ENCODE measurements at regions not wholly inside any gene's neighbourhood (a gene's known extent, or its start where the extent isn't known, plus 50 kb on each side); places are given as distances from the start of the nearest gene placed in this dataset.
"Not testable (repeated sequence)": the region's sequence is repeated elsewhere in the genome, so short reads cannot be mapped to it uniquely, and the experiment has no call there.

DNA sequence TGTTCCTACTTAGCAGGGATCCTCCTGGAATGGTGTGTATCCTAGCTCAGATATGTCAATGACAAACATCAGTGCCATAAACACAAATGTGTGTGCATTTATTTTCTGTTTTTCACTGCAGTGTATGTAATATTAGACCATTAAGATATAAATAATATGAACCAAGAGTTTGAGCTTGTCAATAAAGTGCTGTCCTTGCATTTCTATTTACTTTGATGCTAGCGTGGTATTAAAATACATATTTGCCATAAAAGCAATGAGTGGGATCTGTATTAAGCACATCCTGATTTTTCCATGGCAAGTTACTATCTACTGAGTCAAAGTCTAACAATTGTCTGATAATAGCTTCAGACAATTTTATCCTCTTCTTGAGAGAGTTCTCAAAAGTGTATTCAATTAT is 157.6 kb downstream of the DIRAS2 start:
- no peak for TF ChIP-seq CTCF (IDR thresholded peaks at IDR 0.05)
- Histone ChIP-seq H3K27me3 (no peaks in the 10 kb centered on the region), H3K36me3 (no peaks in the 10 kb centered on the region), H3K4me1 (no peaks in the 10 kb centered on the region), H3K4me3 (no peak overlapping the region), H3K9me3 (no peaks in the 10 kb centered on the region), H3K27ac (no peak overlapping the region)
- intact Hi-C loops (cut with DNase I) = no loop called here
- DNase-seq (ENCODE audit: low spot score in 2 of 2) = no peak

DNA sequence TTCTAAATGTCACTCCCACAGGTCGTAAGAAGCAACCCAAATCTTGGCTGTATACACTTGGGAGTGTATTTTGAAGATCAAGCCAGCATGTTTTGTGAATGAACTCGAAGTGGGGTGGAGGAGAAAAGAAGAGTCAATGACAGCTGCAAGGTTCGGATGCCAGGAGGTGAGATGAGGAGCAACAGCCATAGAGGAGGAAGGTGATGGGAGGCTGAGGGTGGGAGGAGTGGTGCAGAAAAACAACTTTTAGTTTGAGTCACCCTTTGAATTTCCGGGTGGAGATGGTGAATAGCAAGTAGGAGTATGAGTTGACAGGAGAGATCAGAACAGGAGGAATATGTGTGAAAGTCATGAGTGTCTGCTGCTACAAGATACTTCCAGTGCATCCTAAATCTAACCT is 153.6 kb downstream of the DIRAS2 start:
- no peaks in the 10 kb centered on the region for H3K4me1 ChIP-seq
- intact Hi-C loops (cut with DNase I) = no loop called here
- DNase-seq (ENCODE audit: low spot score in 2 of 2) = no peak
- H3K27me3 ChIP-seq = no peaks in the 10 kb centered on the region
- H3K4me3 ChIP-seq = no peak overlapping the region
- H3K36me3 ChIP-seq = no peaks in the 10 kb centered on the region
- no peak for TF ChIP-seq CTCF (IDR thresholded peaks at IDR 0.05)
- H3K27ac ChIP-seq = no peak overlapping the region
- H3K9me3 ChIP-seq = no peaks in the 10 kb centered on the region

- no peak for TF ChIP-seq CTCF (IDR thresholded peaks at IDR 0.05)
- Histone ChIP-seq H3K4me3 (no peak overlapping the region), H3K27me3 (no peaks in the 10 kb centered on the region), H3K4me1 (no peaks in the 10 kb centered on the region), H3K27ac (no peak overlapping the region), H3K9me3 (no peaks in the 10 kb centered on the region), H3K36me3 (no peaks in the 10 kb centered on the region)
- DNase-seq (ENCODE audit: low spot score in 2 of 2) = no peak
- intact Hi-C loops (cut with DNase I) = no loop called here
Observed at GRCh38 chr9:90499761-90500160, 142.9 kb downstream of the DIRAS2 start.

GRCh38 chr9:90502134-90502533 is 140.5 kb downstream of the DIRAS2 start:
- DNase-seq (ENCODE audit: low spot score in 2 of 2) = no peak
- Histone ChIP-seq H3K4me1 (no peaks in the 10 kb centered on the region), H3K9me3 (no peaks in the 10 kb centered on the region), H3K36me3 (no peaks in the 10 kb centered on the region), H3K4me3 (no peak overlapping the region), H3K27me3 (no peaks in the 10 kb centered on the region), H3K27ac (no peak overlapping the region)
- no peak for TF ChIP-seq CTCF (IDR thresholded peaks at IDR 0.05)
- intact Hi-C loops (cut with DNase I) = no loop called here

GRCh38 chr9:90504486-90504885 is 138.1 kb downstream of the DIRAS2 start:
- H3K4me3 ChIP-seq = no peak overlapping the region
- H3K27me3 ChIP-seq = no peaks in the 10 kb centered on the region
- H3K9me3 ChIP-seq = no peaks in the 10 kb centered on the region
- DNase-seq (ENCODE audit: low spot score in 2 of 2) = no peak
- H3K27ac ChIP-seq = no peak overlapping the region
- intact Hi-C loops (cut with DNase I) = no loop called here
- no peak for TF ChIP-seq CTCF (IDR thresholded peaks at IDR 0.05)
- H3K36me3 ChIP-seq = no peaks in the 10 kb centered on the region
- H3K4me1 ChIP-seq = no peaks in the 10 kb centered on the region

DNA sequence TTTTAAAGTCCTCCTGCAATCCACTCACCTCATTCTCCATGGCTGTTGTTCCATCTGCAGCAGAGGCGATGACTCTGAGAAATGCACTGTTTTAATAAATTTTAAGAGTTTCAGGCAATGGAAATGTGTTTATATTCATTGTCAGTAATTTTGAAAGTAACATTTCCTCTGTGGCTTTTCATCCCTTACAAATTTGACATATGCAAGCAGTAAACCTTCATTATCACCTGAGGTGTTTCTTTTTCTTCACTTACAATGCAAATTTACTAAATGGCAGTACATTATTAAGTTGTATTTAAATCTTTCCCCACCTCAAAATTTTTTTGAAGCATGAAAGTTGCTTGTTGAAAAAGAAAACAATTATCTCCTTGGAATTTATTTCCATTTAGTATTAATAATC is 136.9 kb downstream of the DIRAS2 start:
- Histone ChIP-seq H3K4me1 (no peaks in the 10 kb centered on the region), H3K4me3 (no peak overlapping the region), H3K9me3 (no peaks in the 10 kb centered on the region), H3K36me3 (no peaks in the 10 kb centered on the region), H3K27me3 (no peaks in the 10 kb centered on the region), H3K27ac (no peak overlapping the region)
- no peak for TF ChIP-seq CTCF (IDR thresholded peaks at IDR 0.05)
- intact Hi-C loops (cut with DNase I) = no loop called here
- no peak for DNase-seq (ENCODE audit: low spot score in 2 of 2)

GRCh38 chr9:90506402-90506801 is 136.2 kb downstream of the DIRAS2 start:
- H3K27me3 ChIP-seq; H3K4me3 ChIP-seq; H3K27ac ChIP-seq; H3K9me3 ChIP-seq; H3K4me1 ChIP-seq; intact Hi-C loops (cut with DNase I); H3K36me3 ChIP-seq; DNase-seq (ENCODE audit: low spot score in 2 of 2): not testable (repeated sequence)

Data from ascending aorta (tissue), 2 donors.